ENCODE measurements at regions not wholly inside any gene's neighbourhood (a gene's known extent, or its start where the extent isn't known, plus 50 kb on each side); places are given as distances from the start of the nearest gene placed in this dataset.
A peak's percentile ranks its signal among the peaks of the same experiment; 100 is the strongest.

GRCh38 chr17:77306790-77307478 is 166.2 kb downstream of the SEC14L1 start (continued):
- TF ChIP-seq ZNF281 (CRISPR knock-in tag; IDR thresholded peaks at IDR 0.05; ENCODE audit: borderline replicate concordance) (peak; percentile 43; the same call in 1 of the 2 replicates), RFX1 (IDR thresholded peaks at IDR 0.05) (no peak), HOXA5 (CRISPR knock-in tag; IDR thresholded peaks at IDR 0.05) (peak; percentile 85; the same call in 1 of the 2 replicates), ZNF724P (CRISPR knock-in tag; IDR thresholded peaks at IDR 0.05; ENCODE audit: borderline replicate concordance) (no peak; the same call in 1 of the 2 replicates), ARID5B (CRISPR knock-in tag; IDR thresholded peaks at IDR 0.05) (peak; percentile 87), CEBPZ (IDR thresholded peaks at IDR 0.05; ENCODE audit: low read length) (no peak), ZNF75D (CRISPR knock-in tag; IDR thresholded peaks at IDR 0.05; ENCODE audit: borderline replicate concordance) (no peak), ZNF331 (CRISPR knock-in tag; IDR thresholded peaks at IDR 0.05) (peak; percentile 91), HDAC2 (CRISPR knock-in tag; IDR thresholded peaks at IDR 0.05) (peak; percentile 97), ZNF737 (CRISPR knock-in tag; IDR thresholded peaks at IDR 0.05; ENCODE audit: borderline replicate concordance) (no peak), ZNF460 (CRISPR knock-in tag; IDR thresholded peaks at IDR 0.05; ENCODE audit: borderline replicate concordance) (no peak; the same call in 1 of the 2 replicates), PRDM10 (CRISPR knock-in tag; IDR thresholded peaks at IDR 0.05; ENCODE audit: low read depth) (peak; percentile 53; the same call in 1 of the 2 replicates), ZMAT3 (CRISPR knock-in tag; conservative IDR thresholded peaks at IDR 0.05) (peak; percentile 88), GABPA (IDR thresholded peaks at IDR 0.05; ENCODE audit: low read depth, low read length) (no peak), GABPA (CRISPR knock-in tag; IDR thresholded peaks at IDR 0.05; ENCODE audit: low read depth) (no peak), STAT5B (CRISPR knock-in tag; IDR thresholded peaks at IDR 0.05) (peak; percentile 65; the same call in 1 of the 2 replicates)

All from HepG2 (cell line).